M059J (cell line): ENCODE measurements at regions not wholly inside any gene's neighbourhood (a gene's known extent, or its start where the extent isn't known, plus 50 kb on each side); places are given as distances from the start of the nearest gene placed in this dataset.

Experiments used
- DNase-seq: peaks from one replicate; pipeline ENCODE4 v3.0.0-alpha.2; 2012; ENCODE audit warnings: low read depth

DNA sequence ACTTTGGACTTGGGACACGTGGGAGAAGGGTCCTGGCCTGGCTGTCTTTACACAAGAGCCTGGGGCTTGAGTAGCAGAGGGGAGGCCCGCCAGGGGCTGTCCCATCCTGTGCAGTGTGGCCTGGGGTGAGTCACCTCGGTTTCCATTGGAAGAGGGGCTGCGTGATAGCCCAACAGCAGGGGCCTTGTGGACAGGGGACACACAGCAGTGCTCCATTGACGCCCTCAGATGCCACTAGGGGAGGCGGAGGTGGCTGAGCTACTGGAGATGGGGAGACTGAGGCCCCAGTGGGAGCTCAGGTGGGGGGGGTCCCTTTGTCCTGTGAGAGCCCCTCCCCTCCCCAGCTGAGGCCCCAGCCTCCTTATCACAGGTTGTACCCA lies 50.0 kb upstream of the RNU6ATAC start:
- no peak for DNase-seq

DNA sequence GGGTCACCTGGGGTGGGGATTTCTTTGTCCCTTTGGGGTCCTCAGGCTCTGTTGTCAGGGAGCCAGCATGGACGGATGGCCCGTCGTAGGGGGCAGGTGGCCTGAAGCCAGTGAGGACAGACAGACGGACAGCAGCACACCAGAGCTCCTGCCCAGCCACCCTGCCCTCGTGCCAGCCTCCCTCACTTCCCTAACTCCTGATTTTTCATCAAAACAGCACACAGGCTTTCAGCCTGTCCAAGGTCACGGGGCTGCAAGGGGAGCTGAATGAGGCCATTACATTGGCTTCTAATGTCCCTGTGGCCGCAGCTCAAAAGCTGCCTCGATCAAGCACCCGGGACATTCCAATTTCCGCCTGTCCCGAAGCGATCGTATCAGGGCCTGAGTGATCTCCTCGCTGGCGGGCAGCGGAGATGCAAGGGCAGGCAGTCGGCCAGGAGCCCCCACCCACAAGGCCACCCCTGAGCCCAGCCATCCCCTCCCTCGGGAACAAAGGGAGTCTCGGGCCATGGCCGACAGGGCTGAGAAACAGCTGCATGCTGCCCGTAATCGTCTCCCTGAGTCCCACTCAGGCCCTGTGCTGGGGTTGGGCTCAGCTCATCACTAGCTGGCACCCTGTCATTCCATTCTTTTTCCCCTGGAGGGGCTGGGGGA lies 50.5 kb upstream of the RNU6ATAC start:
- no peak for DNase-seq

DNA sequence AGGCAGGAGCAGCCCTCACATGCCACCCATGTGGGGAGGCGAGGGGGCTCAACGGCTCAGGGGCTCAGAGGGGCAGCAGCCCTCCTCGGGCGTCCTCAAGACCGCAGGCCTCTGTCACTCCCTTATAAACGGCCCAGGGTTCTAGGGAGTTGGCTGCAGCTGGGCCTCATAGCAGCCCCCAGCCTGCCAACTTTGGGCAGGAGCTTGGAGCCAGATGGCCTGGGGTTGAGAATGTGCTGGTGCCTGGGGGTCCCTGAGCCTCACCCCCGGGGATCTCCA lies 51.0 kb upstream of the RNU6ATAC start:
- no peak for DNase-seq

DNA sequence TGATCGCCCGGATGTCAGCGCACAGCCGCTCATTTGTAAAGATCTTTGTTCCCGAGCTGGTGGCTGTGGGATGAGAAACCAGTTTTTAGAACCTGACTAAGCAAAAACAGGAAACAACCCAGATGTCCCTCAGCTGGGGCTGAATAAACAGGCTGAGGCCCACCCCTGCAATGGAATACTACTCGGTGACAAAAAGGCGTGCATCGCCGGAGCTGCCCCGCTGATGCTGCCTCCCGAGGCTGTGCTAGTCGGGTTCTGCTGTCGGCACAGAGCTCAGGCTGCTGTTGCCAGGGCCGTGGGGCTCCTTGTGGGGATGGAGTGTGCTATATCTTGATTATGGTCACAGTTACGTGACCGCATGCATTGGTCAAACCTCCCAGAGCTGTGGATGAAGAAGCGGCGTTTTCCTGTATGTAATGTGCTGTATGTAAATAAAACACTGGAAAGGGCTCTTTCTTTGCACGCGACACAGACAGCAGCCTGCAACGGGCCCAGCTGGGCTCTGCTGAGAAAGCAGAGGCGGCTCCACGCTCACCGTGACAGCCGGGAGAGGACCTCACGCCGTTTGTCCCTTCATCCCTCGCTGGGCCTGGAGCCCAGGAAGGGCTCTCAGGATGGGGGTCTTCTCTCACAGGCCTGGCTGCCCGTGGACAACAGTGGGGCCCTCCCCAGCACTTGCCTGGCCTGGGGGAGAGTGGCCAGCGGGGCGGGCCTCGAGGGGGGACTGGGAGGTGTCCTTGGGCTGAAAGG lies 51.5 kb upstream of the RNU6ATAC start:
- no peak for DNase-seq

DNA sequence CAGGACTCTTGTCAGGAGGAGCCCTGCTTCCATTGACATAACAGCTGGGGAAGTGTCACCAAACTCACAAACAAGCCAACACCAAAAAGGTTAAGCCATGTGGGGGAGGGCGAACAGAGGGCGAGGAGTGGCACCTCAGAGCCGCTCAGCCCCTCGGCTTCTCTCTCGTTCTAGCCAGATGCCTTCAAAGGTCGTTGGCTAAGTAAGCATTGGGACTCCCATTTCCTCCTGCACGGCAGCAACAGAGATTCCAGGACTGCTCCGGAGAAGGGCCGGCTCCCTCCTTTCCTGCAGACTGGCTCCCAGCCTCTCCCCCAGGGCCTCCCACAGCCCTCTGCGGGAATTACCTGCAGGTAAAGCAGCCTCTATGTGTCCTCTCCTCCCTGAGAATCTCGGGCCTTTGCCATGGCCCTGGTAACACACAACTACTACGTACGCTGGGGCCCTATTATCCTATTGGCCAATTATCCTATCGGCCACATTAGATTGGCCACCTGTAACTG lies 52.1 kb upstream of the RNU6ATAC start:
- no peak for DNase-seq

DNA sequence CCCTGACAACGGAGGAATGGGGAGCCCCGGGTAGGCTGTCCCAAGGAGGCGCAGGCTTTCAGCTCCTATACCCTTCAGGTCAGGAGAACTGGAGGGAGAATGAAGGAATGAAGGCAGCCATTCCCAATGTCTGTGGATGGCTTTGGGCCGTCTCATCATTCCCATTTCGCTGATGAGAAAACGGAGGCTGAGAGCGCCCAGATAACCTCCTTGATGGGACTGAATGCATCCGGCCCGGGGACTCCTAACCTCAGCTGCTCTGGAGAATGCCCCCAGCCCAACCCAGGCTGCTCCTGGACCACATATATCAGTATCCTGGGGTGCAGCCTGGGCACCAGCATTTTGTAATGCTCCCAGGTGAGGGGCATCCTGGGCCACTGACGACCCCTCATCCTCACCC lies 52.6 kb upstream of the RNU6ATAC start:
- DNase-seq: no peak

DNA sequence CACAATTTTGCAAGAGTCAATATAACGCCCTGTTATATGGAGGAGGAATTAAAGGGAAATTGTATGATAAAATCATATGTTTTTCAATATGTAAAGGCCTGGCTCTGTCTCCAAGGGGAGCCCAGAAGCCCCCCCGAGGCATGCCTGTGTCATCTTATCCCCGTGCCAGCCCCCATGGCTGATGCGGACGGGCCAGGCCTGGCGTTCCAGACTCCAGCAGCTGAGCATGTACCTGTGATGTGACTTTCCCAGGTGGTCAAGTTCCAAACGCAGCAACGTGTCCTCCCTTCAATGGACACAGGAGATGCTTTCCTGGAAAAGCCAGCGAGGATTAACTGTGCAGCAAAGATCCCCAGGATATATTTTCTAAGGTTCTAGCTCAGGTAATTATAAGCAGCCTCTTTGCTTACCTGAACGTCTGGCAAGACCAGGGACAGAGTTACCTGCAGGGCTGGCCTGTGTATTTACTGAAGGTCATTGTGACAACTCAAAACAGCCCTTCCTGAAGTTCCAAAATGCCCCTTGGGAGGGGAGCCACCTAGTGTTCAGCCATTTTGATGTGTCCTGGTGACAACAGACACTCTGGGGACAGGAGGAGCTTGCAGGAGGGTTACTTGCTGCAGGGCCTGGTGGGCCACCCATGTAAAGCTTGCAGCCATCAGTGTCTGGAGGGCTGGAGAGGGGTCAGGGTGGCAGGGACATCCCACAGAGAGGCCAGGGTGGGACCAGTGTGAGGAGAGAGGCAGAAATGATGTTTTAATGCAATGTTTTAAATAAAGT lies 53.3 kb upstream of the RNU6ATAC start:
- DNase-seq: peak; percentile 25

DNA sequence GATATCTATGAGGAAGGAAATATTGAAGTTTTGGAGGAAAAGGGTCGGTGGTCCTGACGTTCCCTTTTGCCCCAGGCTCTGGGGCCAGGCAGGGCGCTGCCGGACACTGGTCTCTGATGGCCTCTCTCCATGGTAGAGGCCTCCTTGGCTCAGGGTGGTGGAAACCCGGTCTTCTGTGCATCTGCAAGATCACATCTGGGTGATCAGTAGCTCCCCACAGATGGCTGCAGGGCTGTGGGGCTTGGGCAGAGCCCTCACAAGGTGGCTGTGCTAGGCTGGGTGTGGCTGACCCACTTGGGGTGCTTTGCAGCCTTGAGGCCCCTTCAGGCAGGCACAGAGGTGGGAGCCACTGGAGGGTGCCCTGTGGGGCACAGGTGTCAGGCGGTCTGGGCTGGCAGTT lies 53.9 kb upstream of the RNU6ATAC start:
- DNase-seq: no peak

DNA sequence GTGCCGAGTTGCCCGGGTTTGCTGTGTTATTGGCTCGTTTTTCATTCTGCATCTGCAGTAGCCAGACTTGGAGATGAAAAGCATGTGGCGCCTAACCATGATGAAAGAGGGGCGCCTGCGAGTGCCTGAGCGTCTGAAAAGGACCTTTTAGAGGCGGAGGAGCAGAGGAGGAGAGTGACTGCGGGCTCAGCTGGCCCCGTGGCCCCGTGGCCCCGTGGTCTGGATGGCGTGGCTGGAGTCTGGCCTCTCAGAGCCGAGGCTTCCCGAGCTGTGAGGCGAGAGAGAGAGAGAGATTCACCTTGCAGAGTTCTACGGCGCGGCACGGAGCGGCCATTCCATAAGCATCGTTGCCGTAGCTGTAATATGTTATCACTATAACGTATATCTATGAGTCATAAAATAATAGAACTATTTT lies 55.3 kb upstream of the RNU6ATAC start:
- no peak for DNase-seq

DNA sequence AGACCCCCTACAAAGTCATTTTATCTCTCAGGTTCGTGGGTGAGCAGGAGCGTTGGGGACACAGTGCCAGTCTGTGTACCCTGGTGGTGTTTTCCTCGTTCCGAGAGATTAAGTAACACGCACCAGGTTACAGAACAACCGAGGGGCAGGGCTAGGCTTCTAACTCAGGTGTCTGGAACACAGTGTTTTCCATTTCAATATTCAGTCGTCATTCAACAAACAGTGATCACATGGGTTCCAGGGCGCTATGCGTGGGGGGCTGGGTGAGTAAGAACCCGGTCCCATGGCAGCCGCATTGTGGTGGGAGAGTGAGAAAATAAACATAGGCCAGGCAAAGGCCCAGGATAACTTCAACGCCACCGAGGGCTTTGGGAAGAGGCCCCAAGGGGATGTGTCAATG lies 55.9 kb upstream of the RNU6ATAC start:
- DNase-seq: no peak

DNA sequence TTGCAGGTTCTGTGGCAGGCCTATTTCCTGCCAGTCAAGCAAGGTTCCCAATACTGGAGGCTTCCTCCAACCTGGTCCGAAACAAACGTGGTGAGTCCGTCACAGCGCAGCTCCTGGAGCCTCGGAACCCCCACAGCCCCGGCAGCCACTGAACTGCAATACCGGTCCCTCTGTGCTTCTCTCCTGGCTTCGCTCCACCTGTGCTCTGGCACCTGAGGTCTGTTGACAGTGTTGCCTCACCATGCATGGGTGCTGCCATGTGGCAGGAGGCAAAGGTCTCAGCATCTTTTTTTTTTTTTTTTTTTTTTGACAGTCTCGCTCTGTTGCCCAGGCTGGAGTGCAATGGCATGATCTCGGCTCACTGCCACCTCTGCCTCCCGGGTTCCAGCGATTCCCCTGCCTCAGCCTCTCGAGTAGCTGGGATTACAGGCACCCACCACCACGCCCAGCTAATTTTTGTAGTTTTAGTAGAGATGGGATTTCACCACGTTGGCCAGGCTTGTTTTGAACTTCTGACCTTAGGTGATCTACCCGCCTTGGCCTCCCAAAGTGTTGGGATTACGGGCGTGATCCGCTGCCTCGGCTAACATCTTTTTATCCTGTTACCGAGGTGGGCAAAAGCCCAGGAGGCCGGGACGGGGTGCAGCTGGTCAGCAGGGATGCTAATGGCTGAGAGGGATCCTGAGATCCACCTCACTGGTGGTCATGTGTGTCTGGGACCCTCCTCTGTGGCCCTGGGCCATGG lies 57.1 kb upstream of the RNU6ATAC start:
- no peak for DNase-seq

DNA sequence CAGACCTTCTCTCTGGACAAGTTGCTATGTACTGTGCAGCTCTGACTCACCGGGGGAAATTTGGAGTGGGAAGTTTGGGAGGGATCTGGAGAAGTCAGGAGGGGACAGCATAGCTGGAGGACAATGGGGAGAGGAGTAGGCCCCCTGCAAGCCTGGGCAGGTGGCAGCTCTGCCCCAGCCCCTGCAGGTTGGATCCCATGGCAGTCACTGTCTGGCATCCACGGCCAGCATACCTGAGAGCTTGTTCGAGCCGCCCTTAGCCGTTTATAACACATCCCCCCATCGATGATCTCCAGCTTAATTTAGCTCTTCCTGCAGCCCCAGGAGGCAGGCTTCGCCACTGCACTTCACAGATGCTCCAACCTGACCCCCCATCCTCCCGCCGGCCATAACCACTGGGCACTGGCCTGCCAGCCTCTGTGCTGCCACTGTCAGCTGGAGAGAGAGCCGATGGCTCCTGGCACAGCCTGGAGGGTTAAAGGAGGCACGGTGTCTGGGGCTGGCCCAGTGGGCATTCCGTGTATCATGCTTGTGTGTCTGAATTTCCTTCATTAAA lies 57.7 kb upstream of the RNU6ATAC start:
- no peak for DNase-seq

DNA sequence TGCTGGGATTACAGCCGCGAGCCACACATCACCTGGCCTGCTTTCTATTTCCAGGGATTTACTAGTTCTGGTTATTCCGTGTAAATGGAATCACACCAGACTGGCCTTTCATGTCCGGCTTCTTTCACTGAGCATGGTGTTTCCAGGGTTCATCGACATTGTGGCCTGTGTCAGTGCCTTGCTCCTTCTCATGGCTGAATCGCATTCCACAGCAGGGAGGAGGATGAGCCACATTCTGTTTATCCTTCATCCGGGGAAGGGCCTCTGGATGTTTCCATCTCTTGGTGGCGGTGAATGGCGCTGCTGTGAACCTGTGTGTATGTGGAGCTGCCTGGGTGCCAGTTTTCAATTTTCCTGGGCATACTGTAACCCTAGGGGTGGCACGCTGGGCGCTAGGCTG lies 58.7 kb upstream of the RNU6ATAC start:
- no peak for DNase-seq

DNA sequence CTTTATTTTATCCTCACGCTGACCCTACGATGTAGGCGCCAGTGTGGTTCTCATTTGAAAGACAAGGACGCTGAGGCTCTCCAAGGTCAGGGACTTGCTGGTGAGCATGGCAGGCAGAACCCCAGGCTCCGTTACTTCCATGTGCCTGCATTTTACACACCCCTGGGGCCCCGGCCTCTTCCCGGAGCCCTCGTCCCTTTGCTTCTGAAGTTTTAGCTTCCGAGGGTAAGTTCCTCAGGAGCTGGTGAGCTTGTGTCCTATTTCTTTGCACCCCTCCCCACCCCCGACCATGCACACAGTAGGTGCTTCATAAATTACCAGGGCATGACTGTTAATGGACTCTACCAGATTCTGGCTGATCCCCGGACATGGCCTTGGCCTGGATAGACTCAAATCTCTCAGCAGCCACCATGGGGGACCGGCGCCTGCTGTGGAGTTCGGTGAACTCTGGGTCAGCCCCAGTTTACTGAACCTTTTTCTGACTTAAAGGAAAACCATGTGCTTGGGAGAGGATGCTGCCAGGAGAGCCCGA lies 59.3 kb upstream of the RNU6ATAC start:
- DNase-seq: no peak

DNA sequence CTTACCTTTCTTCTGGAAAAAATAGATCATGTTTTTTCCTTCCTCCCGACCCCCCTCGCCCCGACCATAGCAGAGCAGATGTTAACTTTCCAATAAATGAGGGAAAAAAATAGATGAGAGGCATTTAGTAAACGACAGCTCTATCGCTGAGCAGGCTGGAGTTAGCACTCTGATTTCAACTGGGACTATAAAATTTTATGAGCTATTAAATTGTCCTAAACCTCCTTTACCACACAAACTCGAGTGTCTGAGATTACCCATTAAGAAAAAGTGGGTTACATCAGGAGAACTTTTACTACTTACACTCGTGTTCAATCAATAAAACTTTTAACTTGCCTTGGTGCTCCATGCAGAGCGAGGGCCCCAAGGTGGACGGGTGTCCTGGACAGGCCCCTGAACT lies 59.8 kb upstream of the RNU6ATAC start:
- no peak for DNase-seq

DNA sequence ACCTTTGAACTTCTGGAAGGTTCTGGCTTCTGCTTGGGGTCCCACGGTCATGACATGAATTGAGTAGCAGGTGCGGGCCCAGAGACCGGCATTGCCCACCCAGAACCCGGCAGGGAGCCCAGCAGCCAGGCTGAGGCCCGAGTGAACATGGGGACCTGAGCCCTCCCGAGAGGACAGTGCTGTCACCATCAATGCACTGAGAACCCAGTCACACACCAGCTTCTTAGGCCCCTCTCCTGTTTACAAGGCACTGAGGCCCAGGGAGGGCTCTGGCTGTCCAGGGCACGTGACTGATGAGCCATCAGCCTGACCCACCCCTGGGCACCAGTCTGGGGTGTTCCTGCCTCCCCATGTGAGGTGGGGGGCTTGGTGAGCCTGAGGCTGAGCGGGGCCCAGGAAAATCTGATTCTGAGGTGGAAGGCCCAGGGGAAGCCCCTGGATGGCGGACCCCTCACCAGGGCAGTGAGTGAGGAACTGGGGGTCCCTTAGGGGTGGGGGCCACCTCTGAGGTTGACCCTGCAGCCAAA lies 60.3 kb upstream of the RNU6ATAC start:
- DNase-seq: no peak

DNA sequence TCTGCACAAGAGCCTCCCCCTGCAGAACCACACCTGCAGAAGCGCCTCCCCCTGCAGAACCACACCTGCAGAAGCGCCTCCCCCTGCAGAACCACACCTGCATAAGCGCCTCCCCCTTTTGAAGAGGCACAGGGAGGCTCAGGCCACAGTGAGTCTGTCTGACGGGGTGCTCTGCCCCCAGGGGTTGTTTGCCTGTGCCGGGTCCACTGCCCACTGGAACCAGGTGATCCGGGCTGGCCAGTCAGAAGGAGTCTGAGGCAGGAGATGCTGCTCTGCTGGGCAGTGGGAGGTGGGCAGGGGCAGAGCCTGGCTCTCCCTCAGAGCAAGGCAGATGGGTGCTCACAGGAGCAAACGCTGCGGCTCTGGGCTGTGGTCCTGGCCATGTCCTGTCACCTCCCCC lies 60.8 kb upstream of the RNU6ATAC start:
- no peak for DNase-seq

DNA sequence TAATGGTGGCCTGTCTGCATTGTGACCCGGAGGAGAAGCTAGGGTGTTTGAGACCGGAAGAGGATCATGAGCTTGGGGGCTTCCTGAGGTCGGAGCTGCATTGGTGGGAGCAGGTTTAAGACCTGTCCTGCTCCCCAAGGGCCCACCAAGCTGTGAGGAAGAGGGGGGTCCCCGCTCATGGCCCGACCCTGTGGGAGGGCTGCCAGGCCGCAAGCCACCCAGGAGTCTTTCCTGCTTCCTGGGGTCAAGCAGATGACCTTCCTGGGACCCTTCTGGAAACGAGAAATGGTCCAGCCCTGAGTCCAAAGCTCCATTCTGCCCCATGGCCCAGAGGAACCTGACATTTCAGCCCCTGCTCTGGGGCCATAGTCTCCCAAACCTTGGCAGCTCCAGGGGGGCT lies 61.5 kb upstream of the RNU6ATAC start:
- no peak for DNase-seq

DNA sequence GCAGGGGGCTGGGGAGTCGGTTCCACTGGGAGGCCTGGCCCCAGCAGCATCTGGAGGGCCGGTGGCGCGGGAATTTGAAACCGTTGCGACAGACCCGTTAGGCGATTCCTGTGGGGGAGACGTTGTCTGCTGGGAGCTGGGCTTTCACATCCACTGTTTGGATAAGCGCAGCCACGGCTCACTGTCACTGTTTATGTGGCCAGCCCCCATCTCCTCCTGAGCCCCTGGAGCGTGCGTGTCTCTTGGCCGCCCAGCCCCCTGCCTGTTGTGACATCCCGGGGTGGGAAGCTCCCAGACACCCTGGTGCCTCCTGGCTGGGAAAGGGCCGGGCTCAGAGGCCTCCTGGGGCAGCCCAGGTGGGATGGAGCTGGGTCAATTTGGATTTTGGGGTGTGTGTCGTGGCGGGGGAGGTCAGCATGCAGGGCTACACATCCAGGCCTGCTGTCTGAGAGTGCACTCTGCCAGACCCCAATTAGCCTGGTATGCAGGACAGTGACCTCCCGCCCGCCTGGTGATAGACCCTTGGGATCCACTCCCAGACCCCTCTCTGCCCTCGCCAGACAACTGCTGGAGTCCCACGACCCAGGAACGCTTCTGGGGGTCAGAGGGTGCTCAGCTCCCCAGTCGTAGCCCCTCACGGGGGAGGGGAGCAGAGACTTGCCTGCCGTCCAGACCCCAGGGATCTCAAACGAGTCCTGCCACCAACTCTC lies 62.0 kb upstream of the RNU6ATAC start:
- peak; percentile 18 for DNase-seq

DNA sequence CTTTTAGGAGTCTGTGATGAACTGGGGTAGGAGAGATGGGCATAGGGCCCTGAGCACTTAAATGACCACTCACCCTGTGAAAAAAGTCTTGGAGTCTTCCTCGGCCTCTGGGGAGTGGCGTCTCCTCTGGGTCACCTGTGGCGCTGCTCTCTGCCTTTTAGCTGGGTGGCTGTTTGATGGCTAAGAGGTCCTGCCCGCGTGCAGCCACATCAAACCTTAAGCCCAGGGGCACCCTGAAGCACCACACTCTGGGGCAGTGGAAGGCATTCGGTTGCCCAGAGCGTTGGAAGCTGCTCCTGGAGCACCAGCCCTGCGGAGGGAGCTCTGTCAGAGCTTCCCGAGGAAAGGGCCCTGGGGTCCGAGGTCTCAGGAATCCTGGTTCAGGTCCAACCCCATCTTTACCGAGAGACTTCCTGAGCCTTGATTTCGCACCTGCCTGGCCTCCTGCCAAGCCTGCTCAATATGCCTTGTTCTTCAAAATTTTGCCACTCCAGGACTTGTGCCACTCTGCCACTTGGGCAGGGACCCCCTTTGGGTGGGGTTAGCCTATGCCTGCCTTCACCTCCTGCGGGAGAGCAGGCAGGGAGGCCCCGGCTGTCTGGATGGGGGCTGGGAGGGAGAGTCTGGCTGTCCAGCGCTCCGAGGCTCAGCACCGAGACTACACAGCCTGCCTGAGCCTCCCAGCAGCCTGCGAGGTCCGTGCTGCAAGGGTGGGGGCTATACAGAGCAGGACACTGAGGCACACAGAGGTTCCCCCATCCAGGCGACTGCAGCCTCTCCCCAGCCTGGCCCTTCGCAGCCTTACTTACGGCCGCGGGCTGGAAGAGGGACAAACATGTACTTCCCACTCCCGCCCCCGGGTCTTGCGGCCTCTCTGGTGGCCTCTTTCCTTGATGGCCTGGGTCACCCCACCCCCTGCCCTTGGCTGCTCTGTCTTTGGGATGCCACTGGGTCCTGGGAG lies 63.4 kb upstream of the RNU6ATAC start:
- no peak for DNase-seq
